H1 (cell line): ENCODE measurements at regions not wholly inside any gene's neighbourhood (a gene's known extent, or its start where the extent isn't known, plus 50 kb on each side); places are given as distances from the start of the nearest gene placed in this dataset.

Experiments used
- CTCF ChIA-PET: fragments of 300-600 bp; sonication (Branson Sonifier 250); formaldehyde crosslinking; loops from one replicate; lab custom pipeline; 2021; ENCODE audit not compliant: partially characterized antibody; lab: Charles Lee
- POLR2A ChIA-PET: fragments of 300-600 bp; sonication (Branson Sonifier 250); formaldehyde crosslinking; loops from one replicate; lab custom pipeline; 2021; ENCODE audit warnings: inconsistent platforms; ENCODE audit not compliant: partially characterized antibody; lab: Charles Lee
- DNase-seq, 2 experiments: peaks; one replicate each; pipeline versions ENCODE4 v3.0.0 to v3.0.0-alpha.2; 2010 to 2022; ENCODE audit warnings: low spot score in 2 of 2, low read depth in 1 of 2, mixed read lengths in 1 of 2
- FAIRE-seq: peaks from 2 replicates; lab custom pipeline; 2011; peaks lifted over from hg19 to GRCh38; lab: Jason Lieb, UNC
- H2AFZ ChIP-seq: 2 replicates; pipeline ENCODE4 v1.8.1; 2012; ENCODE audit warnings: low read length, inconsistent platforms
- H2AK5ac ChIP-seq: 2 replicates; pipeline ENCODE4 v1.6.1; 2013; ENCODE audit warnings: low read depth, low read length
- H2BK120ac ChIP-seq: replicated peaks from 2 replicates; pipeline ENCODE3; 2013; ENCODE audit warnings: low read depth, low read length, inconsistent platforms
- H2BK12ac ChIP-seq: 2 replicates; pipeline ENCODE4 v1.6.1; 2013; ENCODE audit warnings: low read depth, low read length
- H2BK15ac ChIP-seq: 2 replicates; pipeline ENCODE4 v1.6.1; 2013; ENCODE audit warnings: low read length
- H2BK20ac ChIP-seq: 2 replicates; pipeline ENCODE4 v1.6.1; 2013; ENCODE audit warnings: low read length
- H2BK5ac ChIP-seq: 2 replicates; pipeline ENCODE4 v1.6.1; 2013; ENCODE audit warnings: low read depth, low read length
- H3K14ac ChIP-seq: 2 replicates; pipeline ENCODE4 v1.6.1; 2013; ENCODE audit warnings: inconsistent platforms; ENCODE audit not compliant: insufficient read length
- H3K18ac ChIP-seq: 2 replicates; pipeline ENCODE4 v1.6.1; 2013; ENCODE audit warnings: low read length; ENCODE audit errors: extremely low read depth
- H3K23ac ChIP-seq: 2 replicates; pipeline ENCODE4 v1.6.1; 2013; ENCODE audit warnings: inconsistent platforms; ENCODE audit not compliant: insufficient read length
- H3K23me2 ChIP-seq: 2 replicates; pipeline ENCODE4 v1.6.1; 2013; ENCODE audit warnings: low read depth, low read length
- H3K27ac ChIP-seq: 2 replicates; pipeline ENCODE4 v1.6.1; 2011; ENCODE audit warnings: low read depth, low read length, inconsistent platforms
- H3K27me3 ChIP-seq, 4 experiments: replicated peaks in 1 of 4; 1 replicate in 1 of 4; 2 replicates in 3 of 4; pipeline versions ENCODE4 v1.6.1 to v1.8.1; 2011 to 2013; ENCODE audit warnings: low read length in 3 of 4, mild to moderate bottlenecking in 3 of 4, inconsistent platforms in 2 of 4, mixed read lengths in 2 of 4, moderate library complexity in 1 of 4; ENCODE audit not compliant: control insufficient read depth in 3 of 4, insufficient read depth in 3 of 4; ENCODE audit errors: extremely low read depth in 1 of 4
- H3K36me3 ChIP-seq, 4 experiments: 2 replicates each; pipeline versions ENCODE4 v1.6.1 to v1.8.1; 2011 to 2013; ENCODE audit warnings: mild to moderate bottlenecking in 4 of 4, low read length in 3 of 4, moderate library complexity in 2 of 4, control low read depth in 1 of 4, inconsistent platforms in 1 of 4; ENCODE audit not compliant: insufficient read depth in 4 of 4, control insufficient read depth in 2 of 4
- H3K4ac ChIP-seq: replicated peaks from 2 replicates; pipeline ENCODE3; 2013; ENCODE audit warnings: low read length, low read depth, mixed read lengths, inconsistent platforms; ENCODE audit not compliant: insufficient read length
- H3K4me1 ChIP-seq, 4 experiments: replicated peaks in 1 of 4; 1 replicate in 1 of 4; 2 replicates in 3 of 4; pipeline versions ENCODE4 v1.6.1 to v1.8.1; 2011 to 2013; ENCODE audit warnings: low read length in 3 of 4, inconsistent platforms in 2 of 4, mixed read lengths in 1 of 4; ENCODE audit not compliant: insufficient read depth in 4 of 4, control insufficient read depth in 3 of 4
- H3K4me2 ChIP-seq, 2 experiments: 2 replicates each; pipeline versions ENCODE4 v1.6.1 to v1.8.1; 2011 to 2013; ENCODE audit warnings: low read depth in 2 of 2, low read length in 2 of 2, control low read depth in 1 of 2, inconsistent platforms in 1 of 2, mild to moderate bottlenecking in 1 of 2; ENCODE audit not compliant: insufficient read depth in 1 of 2
- H3K4me3 ChIP-seq, 4 experiments: fragments of 200-600, 300-600 bp in 1 of 4; sonication (generic), shearing (Covaris generic), sonication (Bioruptor Twin) in 1 of 4; 2 replicates each; pipeline versions ENCODE4 v1.5.1 to v1.8.1; 2011 to 2016; ENCODE audit warnings: low read length in 4 of 4, low read depth in 3 of 4, control low read depth in 2 of 4, inconsistent platforms in 2 of 4, mild to moderate bottlenecking in 2 of 4, mixed read lengths in 1 of 4, moderate library complexity in 1 of 4; ENCODE audit not compliant: insufficient read depth in 2 of 4; ENCODE audit errors: extremely low read depth in 1 of 4
- H3K56ac ChIP-seq: replicated peaks from 2 replicates; pipeline ENCODE3; 2013; ENCODE audit warnings: low read depth, mild to moderate bottlenecking, mixed read lengths, low read length, inconsistent platforms; ENCODE audit not compliant: insufficient read length
- H3K79me1 ChIP-seq: 2 replicates; pipeline ENCODE4 v1.6.1; 2013; ENCODE audit warnings: low read depth, low read length, control low read depth
- H3K79me2 ChIP-seq, 2 experiments: 2 replicates each; pipeline versions ENCODE4 v1.6.1 to v1.8.1; 2012 to 2013; ENCODE audit warnings: low read length in 2 of 2, mild to moderate bottlenecking in 2 of 2, inconsistent platforms in 1 of 2; ENCODE audit not compliant: insufficient read depth in 2 of 2, control insufficient read depth in 1 of 2
- H3K9ac ChIP-seq, 4 experiments: replicated peaks in 1 of 4; 1 replicate in 1 of 4; 2 replicates in 3 of 4; pipeline versions ENCODE4 v1.6.1 to v1.8.1; 2011 to 2013; ENCODE audit warnings: low read depth in 3 of 4, low read length in 3 of 4, control low read depth in 2 of 4, mild to moderate bottlenecking in 2 of 4, moderate library complexity in 2 of 4, inconsistent platforms in 1 of 4; ENCODE audit errors: extremely low read depth in 1 of 4
- H3K9me3 ChIP-seq, 2 experiments: 2 replicates each; pipeline versions ENCODE4 v1.6.1 to v1.8.1; 2012 to 2013; ENCODE audit warnings: mild to moderate bottlenecking in 2 of 2, moderate library complexity in 2 of 2, control low read depth in 1 of 2, inconsistent platforms in 1 of 2, low read depth in 1 of 2, low read length in 1 of 2, mixed read lengths in 1 of 2; ENCODE audit not compliant: insufficient read depth in 2 of 2
- H4K20me1 ChIP-seq, 2 experiments: replicated peaks in 1 of 2; 2 replicates each; pipeline versions ENCODE3 to v1.8.1; 2011 to 2013; ENCODE audit warnings: inconsistent platforms in 2 of 2, low read length in 2 of 2, mild to moderate bottlenecking in 1 of 2; ENCODE audit not compliant: insufficient read depth in 2 of 2, control insufficient read depth in 1 of 2
- H4K5ac ChIP-seq: 2 replicates; pipeline ENCODE4 v1.6.1; 2013; ENCODE audit warnings: low read length, low read depth, mixed read lengths, inconsistent platforms; ENCODE audit not compliant: insufficient read length
- H4K8ac ChIP-seq: 2 replicates; pipeline ENCODE4 v1.8.0; 2013; ENCODE audit warnings: mild to moderate bottlenecking, moderate library complexity, low read length, inconsistent platforms; ENCODE audit not compliant: insufficient read depth; ENCODE audit errors: extremely low read depth
- H4K91ac ChIP-seq: replicated peaks from 2 replicates; pipeline ENCODE3; 2013; ENCODE audit warnings: low read length, mixed read lengths, inconsistent platforms; ENCODE audit not compliant: insufficient read length
- ASH2L ChIP-seq: fragments of 200-600, 300-600 bp; sonication (generic); IDR thresholded peaks from one replicate; pipeline ENCODE4 v1.7.1; 2017; ENCODE audit warnings: low read length
- FOSL1 ChIP-seq: IDR thresholded peaks from 2 replicates; pipeline ENCODE4 v1.6.1; 2011; ENCODE audit warnings: mild to moderate bottlenecking, low read depth, low read length, moderate library complexity; ENCODE audit not compliant: insufficient read depth
- GTF2F1 ChIP-seq: IDR thresholded peaks from 2 replicates; pipeline ENCODE4 v1.6.1; 2012; ENCODE audit warnings: low read depth, low read length, improper control_type of control experiment, borderline replicate concordance
- KDM5A ChIP-seq: fragments of 200-600 bp; IDR thresholded peaks from 2 replicates; pipeline ENCODE4 v1.7.1; 2012; ENCODE audit warnings: mild to moderate bottlenecking, low read length, inconsistent platforms, mixed read lengths
- NRF1 ChIP-seq: IDR thresholded peaks from 2 replicates; pipeline ENCODE4 v1.6.1; 2011; ENCODE audit warnings: mild to moderate bottlenecking, low read depth, low read length, improper control_type of control experiment
- POLR2AphosphoS5 ChIP-seq: IDR thresholded peaks from 2 replicates; pipeline ENCODE4 v1.6.1; 2011; ENCODE audit warnings: low read depth, low read length
- SP1 ChIP-seq: IDR thresholded peaks from 2 replicates; pipeline ENCODE4 v1.6.1; 2011; ENCODE audit warnings: low read depth, low read length
- SP2 ChIP-seq: IDR thresholded peaks from 2 replicates; pipeline ENCODE4 v1.6.1; 2012; ENCODE audit warnings: mild to moderate bottlenecking, low read length, inconsistent platforms
- TBP ChIP-seq: IDR thresholded peaks from 2 replicates; pipeline ENCODE4 v1.6.1; 2011; ENCODE audit warnings: low read depth, low read length, improper control_type of control experiment
- WGBS, 2 experiments: shearing (Covaris generic) in 1 of 2; methylation state at CpG; one replicate each; pipeline versions ENCODE4 v1.1.6 to v1.1.7; 2013 to 2015; ENCODE audit warnings: low lambda C conversion rate in 2 of 2, mixed read lengths in 2 of 2, inconsistent platforms in 1 of 2, low coverage in 1 of 2, missing lambda C conversion rate in 1 of 2; ENCODE audit not compliant: insufficient replicate concordance in 2 of 2, insufficient coverage in 1 of 2, insufficient read length in 1 of 2; ENCODE audit errors: extremely low coverage in 1 of 2, missing lambda C conversion rate in 1 of 2; 5-methylcytosine and 5-hydroxymethylcytosine counted together
- TF ChIP-seq, protein P1 (sequence below), 3 experiments: IDR thresholded peaks; 1 replicate in 2 of 3; 2 replicates in 1 of 3; pipeline versions ENCODE4 v1.5.1 to v1.6.1; 2011; ENCODE audit warnings: low read length in 3 of 3, mild to moderate bottlenecking in 3 of 3, inconsistent platforms in 2 of 3, low read depth in 1 of 3, moderate library complexity in 1 of 3; ENCODE audit not compliant: insufficient read depth in 1 of 3; ENCODE audit errors: control extremely low read depth in 1 of 3
- TF ChIP-seq, protein P2 (sequence below): IDR thresholded peaks from 2 replicates; pipeline ENCODE4 v1.6.1; 2012; ENCODE audit warnings: inconsistent platforms

DNA sequence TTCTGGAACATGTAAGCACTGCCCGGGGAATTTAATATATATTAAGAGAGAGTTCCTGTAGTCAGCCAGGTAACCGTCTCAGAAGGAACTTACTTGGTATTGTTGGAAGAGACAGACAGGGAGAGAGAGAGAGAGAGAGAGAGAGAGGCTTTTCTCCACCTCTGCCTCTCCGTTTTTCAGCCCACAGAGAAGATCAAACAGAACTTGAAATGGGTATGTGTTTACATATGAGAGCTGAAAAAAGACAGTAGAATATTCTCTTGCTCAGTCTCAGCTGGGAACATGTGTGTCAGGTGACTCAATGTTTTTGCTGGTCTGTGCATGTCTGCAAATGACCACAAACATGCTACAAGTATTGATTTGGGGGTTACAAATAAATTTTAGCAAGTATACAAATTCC is 81.9 kb downstream of the MAGED1 start:
- H4K8ac ChIP-seq, result no peak overlapping the region
- no peak overlapping the region for H3K14ac ChIP-seq
- no peak overlapping the region for H2AFZ ChIP-seq
- H3K27me3 ChIP-seq, result no peaks in the 10 kb centered on the region
- H4K91ac ChIP-seq, result no peak overlapping the region
- H3K36me3 ChIP-seq, result no peaks in the 10 kb centered on the region
- CTCF ChIA-PET, result no interaction called here
- H3K23ac ChIP-seq, result no peak overlapping the region
- H3K79me2 ChIP-seq, result no peaks in the 10 kb centered on the region
- no peak overlapping the region for H2BK12ac ChIP-seq
- no peak overlapping the region for H4K5ac ChIP-seq
- DNase-seq (no peak), FAIRE-seq (peak; percentile 91)
- H3K4me1 ChIP-seq, result no peaks in the 10 kb centered on the region
- POLR2A ChIA-PET, result interaction anchor here (0.6 to 0.7 kb wide), 2 partner anchors 152 to 374 kb away, joined by 3 read pairs; no protein-coding TSS in a partner anchor
- H3K4me2 ChIP-seq, result no peak overlapping the region
- no peak overlapping the region for H3K27ac ChIP-seq
- TF ChIP-seq POLR2AphosphoS5, result no peak
- TF ChIP-seq, protein P1, sequence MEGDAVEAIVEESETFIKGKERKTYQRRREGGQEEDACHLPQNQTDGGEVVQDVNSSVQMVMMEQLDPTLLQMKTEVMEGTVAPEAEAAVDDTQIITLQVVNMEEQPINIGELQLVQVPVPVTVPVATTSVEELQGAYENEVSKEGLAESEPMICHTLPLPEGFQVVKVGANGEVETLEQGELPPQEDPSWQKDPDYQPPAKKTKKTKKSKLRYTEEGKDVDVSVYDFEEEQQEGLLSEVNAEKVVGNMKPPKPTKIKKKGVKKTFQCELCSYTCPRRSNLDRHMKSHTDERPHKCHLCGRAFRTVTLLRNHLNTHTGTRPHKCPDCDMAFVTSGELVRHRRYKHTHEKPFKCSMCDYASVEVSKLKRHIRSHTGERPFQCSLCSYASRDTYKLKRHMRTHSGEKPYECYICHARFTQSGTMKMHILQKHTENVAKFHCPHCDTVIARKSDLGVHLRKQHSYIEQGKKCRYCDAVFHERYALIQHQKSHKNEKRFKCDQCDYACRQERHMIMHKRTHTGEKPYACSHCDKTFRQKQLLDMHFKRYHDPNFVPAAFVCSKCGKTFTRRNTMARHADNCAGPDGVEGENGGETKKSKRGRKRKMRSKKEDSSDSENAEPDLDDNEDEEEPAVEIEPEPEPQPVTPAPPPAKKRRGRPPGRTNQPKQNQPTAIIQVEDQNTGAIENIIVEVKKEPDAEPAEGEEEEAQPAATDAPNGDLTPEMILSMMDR (IDR thresholded peaks at IDR 0.05; ENCODE audit: control extremely low read depth in 1 of 3, insufficient read depth in 1 of 3, low read depth in 1 of 3, low read length in 3 of 3), result no peak
- no peak for TF ChIP-seq ASH2L
- TF ChIP-seq SP1, result no peak
- no peak for TF ChIP-seq NRF1
- no peak for TF ChIP-seq KDM5A
- no peak for TF ChIP-seq TBP
- no peak for TF ChIP-seq SP2
- TF ChIP-seq GTF2F1, result no peak
- TF ChIP-seq, protein P2, sequence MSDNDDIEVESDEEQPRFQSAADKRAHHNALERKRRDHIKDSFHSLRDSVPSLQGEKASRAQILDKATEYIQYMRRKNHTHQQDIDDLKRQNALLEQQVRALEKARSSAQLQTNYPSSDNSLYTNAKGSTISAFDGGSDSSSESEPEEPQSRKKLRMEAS, result no peak
- no peak for TF ChIP-seq FOSL1
- H2BK15ac ChIP-seq, result no peak overlapping the region
- no peaks in the 10 kb centered on the region for H3K23me2 ChIP-seq
- 76% methylated on average over 3 of the region's 3 CpGs; no CpG with 5 or more reads in 1 of the 2 experiments for WGBS, 2 experiments
- no peak overlapping the region for H3K4me3 ChIP-seq
- no peak overlapping the region for H2AK5ac ChIP-seq
- H2BK20ac ChIP-seq, result no peak overlapping the region
- H2BK120ac ChIP-seq, result no peak overlapping the region
- H3K79me1 ChIP-seq, result no peaks in the 10 kb centered on the region
- no peaks in the 10 kb centered on the region for H4K20me1 ChIP-seq
- no peak overlapping the region for H2BK5ac ChIP-seq
- no peak overlapping the region for H3K18ac ChIP-seq
- no peak overlapping the region for H3K56ac ChIP-seq
- H3K9ac ChIP-seq, result no peak overlapping the region
- H3K4ac ChIP-seq, result no peak overlapping the region
- no peaks in the 10 kb centered on the region for H3K9me3 ChIP-seq
